GM12878 (cell line): ENCODE measurements at regions not wholly inside any gene's neighbourhood (a gene's known extent, or its start where the extent isn't known, plus 50 kb on each side); places are given as distances from the start of the nearest gene placed in this dataset.
A peak's percentile ranks its signal among the peaks of the same experiment; 100 is the strongest.

Source experiments
- ATAC-seq: fragments of 200-7000 bp; cut with Tn5 transposase; 3 replicates; pipeline ENCODE4 v1.9.1; 2020; ENCODE audit warnings: mild to moderate bottlenecking, moderate library complexity
- BruUV-seq: library from RNA; stranded (reverse); fragments of 400-500 nt; replicated peaks from 2 replicates; lab custom pipeline; 2021; lab: Mats Ljungman, UMichigan
- CTCF ChIA-PET: fragments of 300-600 bp; sonication (Branson Sonifier 250); formaldehyde crosslinking; extraction: SDS; loops from one replicate; lab custom pipeline; 2021; ENCODE audit warnings: inconsistent platforms; lab: Yijun Ruan, JAX
- POLR2A ChIA-PET: fragments of 350-600 bp; formaldehyde crosslinking; extraction: SDS; loops from one replicate; lab custom pipeline; 2021; ENCODE audit warnings: inconsistent platforms; lab: Charles Lee
- RAD21 ChIA-PET: fragments of 300-600 bp; sonication (Branson Sonifier 250); formaldehyde crosslinking; loops from one replicate; lab custom pipeline; 2023; ENCODE audit warnings: antibody characterized with exemption; ENCODE audit not compliant: unreplicated experiment; lab: Charles Lee
- SMC1A ChIA-PET: fragments of 300-600 bp; sonication (Branson Sonifier 250); formaldehyde crosslinking; loops from one replicate; lab custom pipeline; 2023; ENCODE audit not compliant: unreplicated experiment, uncharacterized antibody; lab: Charles Lee
- DNase-seq: peaks from one replicate; pipeline ENCODE4 v3.0.0-alpha.2; 2011; ENCODE audit warnings: low read depth, low spot score
- FAIRE-seq: peaks from 3 replicates; lab custom pipeline; 2011; peaks lifted over from hg19 to GRCh38; lab: Jason Lieb, UNC
- H2AFZ ChIP-seq: 2 replicates; pipeline ENCODE4 v1.6.0; 2011; ENCODE audit warnings: low read depth, low read length, control low read depth; ENCODE audit not compliant: control insufficient read depth
- H3K27ac ChIP-seq: 2 replicates; pipeline ENCODE4 v1.5.1; 2011; ENCODE audit warnings: control low read depth; ENCODE audit not compliant: control insufficient read depth, insufficient read depth
- H3K27me3 ChIP-seq, 2 experiments: replicated peaks in 1 of 2; 2 replicates each; pipeline versions ENCODE4 v1.6.0 to v1.6.1; 2011; ENCODE audit warnings: low read length in 1 of 2; ENCODE audit not compliant: control insufficient read depth in 2 of 2, insufficient read depth in 2 of 2
- H3K36me3 ChIP-seq, 2 experiments: 2 replicates each; pipeline ENCODE4 v1.5.1; 2011; ENCODE audit warnings: low read length in 1 of 2; ENCODE audit not compliant: control insufficient read depth in 2 of 2, insufficient read depth in 2 of 2
- H3K4me1 ChIP-seq: 2 replicates; pipeline ENCODE4 v1.6.1; 2011; ENCODE audit warnings: mild to moderate bottlenecking, low read length, moderate library complexity, mixed read lengths; ENCODE audit not compliant: control insufficient read depth, insufficient read depth
- H3K4me2 ChIP-seq: 2 replicates; pipeline ENCODE4 v1.6.0; 2011; ENCODE audit warnings: control low read depth; ENCODE audit not compliant: control insufficient read depth, insufficient read depth
- H3K4me3 ChIP-seq: fragments of 200-600 bp; sonication (generic); 2 replicates; pipeline ENCODE4 v1.5.1; 2016
- H3K79me2 ChIP-seq: 2 replicates; pipeline ENCODE4 v1.6.0; 2011; ENCODE audit warnings: low read length; ENCODE audit not compliant: control insufficient read depth, insufficient read depth
- H3K9ac ChIP-seq: 2 replicates; pipeline ENCODE4 v1.8.0; 2011; ENCODE audit warnings: low read length, control low read depth, mixed read lengths; ENCODE audit not compliant: control insufficient read depth, insufficient read depth
- H3K9me3 ChIP-seq: replicated peaks from 3 replicates; pipeline ENCODE4 v1.5.1; 2011; ENCODE audit warnings: mild to moderate bottlenecking, low read length; ENCODE audit not compliant: control insufficient read depth, insufficient read depth
- H4K20me1 ChIP-seq: 2 replicates; pipeline ENCODE4 v1.6.0; 2011; ENCODE audit not compliant: control insufficient read depth, insufficient read depth
- CHD4 ChIP-seq: fragments of 200-600 bp; sonication (generic); IDR thresholded peaks from 2 replicates; pipeline ENCODE4 v1.6.1; 2016; ENCODE audit warnings: mild to moderate bottlenecking
- ETV6 ChIP-seq, 2 experiments: fragments of 450-650 bp in 1 of 2; IDR thresholded peaks in 1 of 2; conservative IDR thresholded peaks in 1 of 2; 2 replicates each; pipeline ENCODE4 v1.6.1; 2014; ENCODE audit warnings: antibody characterized with exemption in 1 of 2, borderline replicate concordance in 1 of 2, low read depth in 1 of 2, mild to moderate bottlenecking in 1 of 2, moderate library complexity in 1 of 2
- EZH2 ChIP-seq: IDR thresholded peaks from 2 replicates; pipeline ENCODE4 v1.6.1; 2012; ENCODE audit warnings: low read depth, mild to moderate bottlenecking, control low read depth, inconsistent platforms, low read length, borderline replicate concordance; ENCODE audit not compliant: control insufficient read depth
- GATAD2B ChIP-seq: fragments of 450-650 bp; conservative IDR thresholded peaks from 2 replicates; pipeline ENCODE4 v1.6.1; 2017; ENCODE audit warnings: low read depth, mild to moderate bottlenecking, moderate library complexity
- IRF4 ChIP-seq: IDR thresholded peaks from 2 replicates; pipeline ENCODE4 v1.6.1; 2011; ENCODE audit warnings: low read depth, low read length
- JUND ChIP-seq: IDR thresholded peaks from 2 replicates; pipeline ENCODE4 v1.6.1; 2012; ENCODE audit warnings: low read depth, mild to moderate bottlenecking, low read length, improper control_type of control experiment, moderate library complexity
- MYB ChIP-seq: fragments of 150-350 bp; IDR thresholded peaks from 2 replicates; pipeline ENCODE4 v1.6.1; 2014; ENCODE audit warnings: mild to moderate bottlenecking, low read depth, low read length, borderline replicate concordance
- RAD21 ChIP-seq: IDR thresholded peaks from 2 replicates; pipeline ENCODE4 v1.6.1; 2011; ENCODE audit warnings: mild to moderate bottlenecking, low read depth, low read length, moderate library complexity; ENCODE audit not compliant: insufficient read depth
- TCF12 ChIP-seq: IDR thresholded peaks from 2 replicates; pipeline ENCODE4 v1.6.1; 2011; ENCODE audit warnings: low read depth, mild to moderate bottlenecking, low read length
- WGBS: methylation state at CpG from one replicate; pipeline ENCODE4 v1.1.6; 2016; ENCODE audit warnings: low lambda C conversion rate; ENCODE audit not compliant: insufficient replicate concordance, insufficient coverage; ENCODE audit errors: missing lambda C conversion rate; 5-methylcytosine and 5-hydroxymethylcytosine counted together
- in situ Hi-C: fragments of 300-500 bp; cut with MboI; formaldehyde crosslinking; loops from 9 replicates; pipeline ENCODE4 v1.14.3; 2018; ENCODE audit warnings: mixed read lengths
- intact Hi-C: fragments of 100-400 bp; cut with micrococcal nuclease; formaldehyde crosslinking; loops from one replicate; pipeline ENCODE4 v1.14.2; 2022; ENCODE audit not compliant: unreplicated experiment
- TF ChIP-seq, protein P1 (sequence below): fragments of 450-650 bp; IDR thresholded peaks from 2 replicates; pipeline ENCODE4 v1.6.1; 2017; ENCODE audit warnings: low read depth, mild to moderate bottlenecking, moderate library complexity
- TF ChIP-seq, protein P2 (sequence below): IDR thresholded peaks from 2 replicates; pipeline ENCODE4 v1.6.1; 2011; ENCODE audit warnings: borderline replicate concordance, low read depth, mild to moderate bottlenecking, moderate library complexity, low read length; ENCODE audit not compliant: insufficient read depth, poor library complexity, severe bottlenecking
- TF ChIP-seq, protein P3 (sequence below): IDR thresholded peaks from 2 replicates; pipeline ENCODE4 v1.6.1; 2011; ENCODE audit warnings: low read depth, mild to moderate bottlenecking, low read length, moderate library complexity, borderline replicate concordance; ENCODE audit errors: extremely low read depth

DNA sequence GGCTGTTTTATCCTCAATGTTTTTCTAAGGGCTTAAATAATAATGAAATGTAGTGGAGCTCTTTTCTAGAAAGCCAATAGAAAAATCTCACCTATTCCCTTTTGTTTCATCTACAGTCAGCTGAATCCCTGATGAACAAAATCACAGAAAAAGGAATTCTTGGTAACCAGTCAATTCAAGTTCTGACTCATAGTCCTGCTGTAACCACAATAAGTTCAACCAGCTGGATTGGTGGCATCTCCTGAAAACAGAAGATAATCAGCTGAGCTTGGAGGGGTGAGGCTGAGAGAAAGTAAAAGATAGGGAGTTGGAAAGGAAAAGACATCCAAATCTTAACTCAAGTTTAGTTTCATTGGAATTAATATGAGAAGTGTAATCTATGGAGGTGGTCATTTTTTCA is 772.1 kb downstream of the CCSER2 start (continued):
- TF ChIP-seq ETV6 (conservative IDR thresholded peaks at IDR 0.05 in 1 of 2, IDR thresholded peaks at IDR 0.05 in 1 of 2; ENCODE audit: borderline replicate concordance in 1 of 2, low read depth in 1 of 2) (no peak), JUND (no peak), MYB (no peak), RAD21 (no peak), EZH2 (no peak), GATAD2B (no peak)
- TF ChIP-seq, protein P1, sequence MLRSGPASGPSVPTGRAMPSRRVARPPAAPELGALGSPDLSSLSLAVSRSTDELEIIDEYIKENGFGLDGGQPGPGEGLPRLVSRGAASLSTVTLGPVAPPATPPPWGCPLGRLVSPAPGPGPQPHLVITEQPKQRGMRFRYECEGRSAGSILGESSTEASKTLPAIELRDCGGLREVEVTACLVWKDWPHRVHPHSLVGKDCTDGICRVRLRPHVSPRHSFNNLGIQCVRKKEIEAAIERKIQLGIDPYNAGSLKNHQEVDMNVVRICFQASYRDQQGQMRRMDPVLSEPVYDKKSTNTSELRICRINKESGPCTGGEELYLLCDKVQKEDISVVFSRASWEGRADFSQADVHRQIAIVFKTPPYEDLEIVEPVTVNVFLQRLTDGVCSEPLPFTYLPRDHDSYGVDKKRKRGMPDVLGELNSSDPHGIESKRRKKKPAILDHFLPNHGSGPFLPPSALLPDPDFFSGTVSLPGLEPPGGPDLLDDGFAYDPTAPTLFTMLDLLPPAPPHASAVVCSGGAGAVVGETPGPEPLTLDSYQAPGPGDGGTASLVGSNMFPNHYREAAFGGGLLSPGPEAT: no peak

DNA sequence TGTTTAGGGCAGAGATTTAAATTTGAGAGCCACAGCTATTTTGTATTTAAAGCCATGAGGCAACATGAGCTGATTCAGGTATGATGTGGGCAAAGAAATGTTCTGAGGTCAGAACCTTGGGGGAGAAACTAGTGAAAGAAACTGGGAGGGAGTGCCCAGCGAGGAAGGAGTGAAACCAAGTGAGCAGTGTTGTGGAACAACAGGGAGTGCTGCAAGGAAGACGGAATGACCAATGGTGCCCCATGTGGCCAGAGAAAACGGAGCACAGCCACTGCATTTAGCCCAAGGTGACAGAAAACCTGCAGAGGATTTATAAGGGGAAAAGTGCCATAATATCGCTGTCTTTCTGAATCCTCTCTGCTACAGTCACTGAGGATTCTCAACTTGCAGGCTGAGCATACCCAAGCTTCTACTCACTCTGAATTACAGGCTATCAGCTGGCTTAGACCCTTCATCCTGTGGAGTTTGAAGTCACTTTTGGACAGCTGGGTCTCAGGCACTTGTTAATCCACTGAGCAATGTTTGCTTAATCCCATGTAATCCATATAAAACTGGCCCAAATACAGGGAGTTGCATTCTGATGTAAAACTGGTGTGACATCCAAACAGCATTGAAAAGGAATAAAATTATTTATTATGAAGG is 777.3 kb downstream of the CCSER2 start:
- ChIA-PET POLR2A (no interaction called here), CTCF (interaction anchor here (1.1 kb wide), 1 partner anchor 85 kb away, joined by 4 read pairs; no protein-coding TSS in a partner anchor)
- H3K27ac ChIP-seq: no peak overlapping the region
- in situ Hi-C loops: no loop called here
- 19% methylated on average over 4 of the region's 4 CpGs for WGBS
- TF ChIP-seq, protein P2, sequence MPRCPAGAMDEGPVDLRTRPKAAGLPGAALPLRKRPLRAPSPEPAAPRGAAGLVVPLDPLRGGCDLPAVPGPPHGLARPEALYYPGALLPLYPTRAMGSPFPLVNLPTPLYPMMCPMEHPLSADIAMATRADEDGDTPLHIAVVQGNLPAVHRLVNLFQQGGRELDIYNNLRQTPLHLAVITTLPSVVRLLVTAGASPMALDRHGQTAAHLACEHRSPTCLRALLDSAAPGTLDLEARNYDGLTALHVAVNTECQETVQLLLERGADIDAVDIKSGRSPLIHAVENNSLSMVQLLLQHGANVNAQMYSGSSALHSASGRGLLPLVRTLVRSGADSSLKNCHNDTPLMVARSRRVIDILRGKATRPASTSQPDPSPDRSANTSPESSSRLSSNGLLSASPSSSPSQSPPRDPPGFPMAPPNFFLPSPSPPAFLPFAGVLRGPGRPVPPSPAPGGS: no peak
- TF ChIP-seq, protein P3, sequence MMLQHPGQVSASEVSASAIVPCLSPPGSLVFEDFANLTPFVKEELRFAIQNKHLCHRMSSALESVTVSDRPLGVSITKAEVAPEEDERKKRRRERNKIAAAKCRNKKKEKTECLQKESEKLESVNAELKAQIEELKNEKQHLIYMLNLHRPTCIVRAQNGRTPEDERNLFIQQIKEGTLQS: no peak
- no peak for TF ChIP-seq IRF4
- no peak for TF ChIP-seq TCF12
- no peak for TF ChIP-seq CHD4
- TF ChIP-seq, all 136 proteins: peak for 0
- peak; percentile 18; the same call in 1 of the 3 replicates for ATAC-seq
- H2AFZ ChIP-seq: no peak overlapping the region
- no TSS peak for BruUV-seq
- intact Hi-C loops: loop anchor here (5.0 kb wide), 1 partner anchor 178 kb away; no protein-coding TSS in a partner anchor
- no peaks in the 10 kb centered on the region for H3K79me2 ChIP-seq
- H3K4me2 ChIP-seq: no peak overlapping the region
- no peak for FAIRE-seq
- H3K27me3 ChIP-seq: no peaks in the 10 kb centered on the region
- H3K36me3 ChIP-seq: no peaks in the 10 kb centered on the region
- H3K9me3 ChIP-seq: no peaks in the 10 kb centered on the region
- no peak for DNase-seq
- H4K20me1 ChIP-seq: no peaks in the 10 kb centered on the region
- ChIA-PET SMC1A (no interaction called here), RAD21 (no interaction called here)
- H3K4me1 ChIP-seq: no peaks in the 10 kb centered on the region
- no peak overlapping the region for H3K4me3 ChIP-seq
- no peak overlapping the region for H3K9ac ChIP-seq
